BLaER1 (cell line): ENCODE measurements at regions not wholly inside any gene's neighbourhood (a gene's known extent, or its start where the extent isn't known, plus 50 kb on each side); places are given as distances from the start of the nearest gene placed in this dataset.

Experiments
- H3K27ac ChIP-seq: shearing (Covaris generic); formaldehyde crosslinking; 2 replicates; pipeline ENCODE4 v1.8.1; 2022
- H3K27me3 ChIP-seq: shearing (Covaris generic); formaldehyde crosslinking; 2 replicates; pipeline ENCODE4 v1.8.1; 2022
- H3K36me3 ChIP-seq: shearing (Covaris generic); formaldehyde crosslinking; 2 replicates; pipeline ENCODE4 v1.8.1; 2022
- H3K4me1 ChIP-seq: shearing (Covaris generic); formaldehyde crosslinking; 2 replicates; pipeline ENCODE4 v1.8.1; 2022
- H3K4me2 ChIP-seq: shearing (Covaris generic); formaldehyde crosslinking; 2 replicates; pipeline ENCODE4 v1.8.1; 2022
- H3K4me3 ChIP-seq: shearing (Covaris generic); formaldehyde crosslinking; 2 replicates; pipeline ENCODE4 v1.8.1; 2022
- H3K9ac ChIP-seq: shearing (Covaris generic); formaldehyde crosslinking; 2 replicates; pipeline ENCODE4 v1.8.1; 2022
- H3K9me3 ChIP-seq: shearing (Covaris generic); formaldehyde crosslinking; 2 replicates; pipeline ENCODE4 v1.8.1; 2022
- H4K20me1 ChIP-seq: shearing (Covaris generic); formaldehyde crosslinking; 2 replicates; pipeline ENCODE4 v1.8.1; 2022
- Cebpa-rat ChIP-seq: shearing (Covaris generic); IDR thresholded peaks from 2 replicates; pipeline ENCODE4 v1.8.1; 2022

DNA sequence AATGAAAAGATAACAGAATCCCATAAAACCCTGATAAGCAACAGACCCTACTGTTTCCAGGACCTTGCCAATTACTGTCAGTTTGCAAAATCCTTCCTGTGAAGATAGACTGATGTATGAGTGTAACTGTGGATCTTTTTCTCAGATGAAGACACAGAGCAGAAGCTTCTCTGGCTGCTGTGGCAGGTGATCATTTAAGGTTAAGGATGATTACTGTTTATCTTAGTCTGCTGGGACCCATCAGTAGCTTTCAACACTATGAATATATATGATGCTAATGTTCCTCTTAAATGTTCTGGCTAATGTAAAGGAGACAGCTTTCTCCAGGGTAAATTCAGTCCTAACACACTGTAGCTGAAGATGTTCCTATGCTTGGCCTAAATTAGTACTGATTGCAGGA, 56.0 kb upstream of the CTTNBP2 start:
- Histone ChIP-seq H3K27ac (no peak overlapping the region), H3K4me1 (no peaks in the 10 kb centered on the region), H3K9ac (no peak overlapping the region), H4K20me1 (no peaks in the 10 kb centered on the region), H3K9me3 (peaks cover 8% of the 10 kb centered on the region; the same call in 1 of the 2 replicates), H3K27me3 (no peaks in the 10 kb centered on the region), H3K4me2 (no peak overlapping the region), H3K36me3 (no peaks in the 10 kb centered on the region), H3K4me3 (no peak overlapping the region)
- no peak for TF ChIP-seq Cebpa-rat

DNA sequence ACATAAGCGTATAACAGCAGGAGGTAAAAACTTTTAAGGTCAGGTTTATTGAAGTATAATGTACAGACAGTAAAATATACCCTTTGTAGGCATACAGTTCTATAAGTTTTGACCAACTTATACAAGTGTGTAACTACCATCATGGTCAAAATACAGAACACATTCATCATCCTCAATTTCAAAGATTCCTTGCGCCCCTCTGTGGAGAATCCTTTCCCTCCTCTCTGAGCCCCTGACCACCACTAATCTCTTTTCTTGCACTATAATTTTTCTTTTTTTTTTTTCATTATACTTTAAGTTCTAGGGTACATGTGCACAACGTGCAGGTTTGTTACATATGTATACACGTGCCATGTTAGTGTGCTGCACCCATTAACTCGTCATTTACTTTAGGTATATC, 58.1 kb upstream of the CTTNBP2 start:
- H3K27me3 ChIP-seq = no peaks in the 10 kb centered on the region
- H3K36me3 ChIP-seq = no peaks in the 10 kb centered on the region
- peaks cover 8% of the 10 kb centered on the region; the same call in 1 of the 2 replicates for H3K9me3 ChIP-seq
- no peak overlapping the region for H3K27ac ChIP-seq
- H4K20me1 ChIP-seq = no peaks in the 10 kb centered on the region
- H3K4me3 ChIP-seq = no peak overlapping the region
- no peak overlapping the region for H3K9ac ChIP-seq
- no peaks in the 10 kb centered on the region for H3K4me1 ChIP-seq
- TF ChIP-seq Cebpa-rat = no peak
- no peak overlapping the region for H3K4me2 ChIP-seq

DNA sequence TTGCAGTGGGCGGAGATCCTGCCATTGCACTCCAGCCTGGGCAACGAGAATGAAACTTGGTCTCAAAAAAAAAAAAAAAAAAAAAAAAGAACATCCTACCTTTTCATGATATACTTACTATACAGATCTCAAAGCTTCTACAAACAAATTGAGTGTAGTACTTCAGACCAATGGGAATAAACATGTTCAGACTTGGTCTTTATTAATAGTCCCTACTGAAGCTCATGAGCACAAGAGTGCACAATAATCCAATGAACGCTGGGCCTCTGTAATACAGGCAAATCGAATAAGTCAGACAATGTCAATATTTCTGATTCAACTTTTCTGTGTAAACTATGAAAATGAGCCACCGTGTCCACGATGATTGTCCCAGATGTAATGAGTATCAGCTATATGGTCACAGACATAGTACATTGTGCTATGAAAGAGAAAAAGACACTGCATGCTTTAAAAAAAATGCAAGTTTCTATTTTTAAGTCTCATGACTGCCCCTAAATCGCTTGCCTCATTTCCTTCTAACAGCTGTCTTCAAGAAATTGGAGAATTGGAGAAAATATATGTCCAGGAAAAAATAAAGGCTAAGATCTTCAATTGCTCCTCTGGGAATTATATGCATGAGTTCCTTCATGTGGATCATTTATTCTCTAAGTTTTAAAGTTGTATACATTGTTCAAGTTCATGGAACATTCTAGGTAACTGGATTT, 64.0 kb upstream of the CTTNBP2 start:
- Histone ChIP-seq H4K20me1 (no peaks in the 10 kb centered on the region), H3K36me3 (no peaks in the 10 kb centered on the region), H3K4me2 (no peak overlapping the region), H3K27me3 (no peaks in the 10 kb centered on the region), H3K4me1 (no peaks in the 10 kb centered on the region), H3K4me3 (no peak overlapping the region), H3K9ac (no peak overlapping the region), H3K9me3 (peaks cover 8% of the 10 kb centered on the region; the same call in 1 of the 2 replicates), H3K27ac (no peak overlapping the region)
- TF ChIP-seq Cebpa-rat = no peak

DNA sequence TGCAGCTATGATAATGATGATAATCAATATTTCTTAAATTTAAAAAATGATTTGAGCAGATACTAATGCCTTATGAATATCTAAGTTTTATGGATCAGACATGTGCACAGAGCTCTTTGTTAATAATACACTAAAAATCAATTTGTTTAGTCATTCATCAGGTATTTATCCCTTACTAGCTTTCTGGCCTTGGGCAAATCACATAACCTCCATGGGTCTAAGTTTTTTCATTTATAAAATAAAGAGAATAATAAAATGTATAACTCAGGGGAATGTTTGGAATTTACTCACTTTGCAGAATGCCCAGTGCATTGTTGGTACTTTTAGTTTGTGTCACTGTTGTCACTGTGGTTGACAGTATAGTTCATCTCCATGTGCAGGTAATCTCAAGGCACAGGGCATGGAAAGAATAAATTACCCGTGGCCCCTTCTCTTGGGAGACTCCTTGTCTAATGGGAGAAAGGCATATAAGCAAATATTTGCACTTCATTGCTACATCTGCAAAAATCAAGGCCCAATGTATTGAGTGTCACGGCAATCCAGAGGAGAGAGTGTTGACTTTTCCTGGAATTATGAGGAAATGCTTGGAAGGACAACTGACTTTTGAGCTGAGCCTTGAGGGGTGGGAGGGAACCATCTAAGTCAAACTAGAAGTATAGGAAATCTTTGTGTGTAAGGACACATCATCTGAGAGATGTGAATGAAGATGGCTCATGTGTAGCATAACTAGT, 64.7 kb upstream of the CTTNBP2 start:
- no peak overlapping the region for H3K4me3 ChIP-seq
- no peak overlapping the region for H3K27ac ChIP-seq
- no peak overlapping the region for H3K9ac ChIP-seq
- H3K9me3 ChIP-seq = peaks cover 3% of the 10 kb centered on the region; the same call in 1 of the 2 replicates
- no peak for TF ChIP-seq Cebpa-rat
- H4K20me1 ChIP-seq = no peaks in the 10 kb centered on the region
- H3K36me3 ChIP-seq = no peaks in the 10 kb centered on the region
- no peaks in the 10 kb centered on the region for H3K4me1 ChIP-seq
- H3K27me3 ChIP-seq = no peaks in the 10 kb centered on the region
- H3K4me2 ChIP-seq = no peak overlapping the region

DNA sequence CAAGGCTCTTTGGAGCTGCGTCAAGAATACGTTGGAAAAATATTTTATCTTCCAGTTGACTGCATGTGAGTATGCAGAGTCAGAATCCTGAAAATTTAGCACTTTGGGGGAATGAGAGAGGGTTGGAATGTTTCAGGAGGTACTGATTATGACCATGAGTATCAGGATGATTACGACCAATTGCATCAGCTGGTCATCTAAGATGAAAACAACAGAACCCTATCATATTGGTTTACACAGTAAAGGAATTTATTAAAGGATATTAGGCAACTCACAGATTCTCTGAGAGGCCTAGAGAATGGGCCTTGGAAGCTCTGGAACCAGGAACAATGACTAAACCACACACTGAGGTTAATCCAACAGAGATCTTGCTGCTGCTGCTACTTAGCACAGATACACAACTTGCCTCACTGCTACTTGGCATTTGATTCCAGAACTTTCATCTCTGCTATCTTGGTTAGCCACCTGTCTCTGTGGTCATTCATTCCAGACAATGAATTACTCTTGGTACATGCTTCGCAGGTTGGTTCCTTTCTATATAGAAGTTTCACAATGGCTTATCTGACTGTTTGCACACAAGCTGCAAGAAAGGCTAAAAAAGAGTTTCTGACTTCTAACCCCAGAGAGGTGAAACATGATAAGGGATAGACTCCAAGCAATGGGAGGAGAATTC, 68.0 kb upstream of the CTTNBP2 start:
- TF ChIP-seq Cebpa-rat = no peak
- H4K20me1 ChIP-seq = no peaks in the 10 kb centered on the region
- no peaks in the 10 kb centered on the region for H3K4me1 ChIP-seq
- H3K9me3 ChIP-seq = no peaks in the 10 kb centered on the region
- no peak overlapping the region for H3K4me2 ChIP-seq
- no peaks in the 10 kb centered on the region for H3K27me3 ChIP-seq
- no peak overlapping the region for H3K4me3 ChIP-seq
- no peaks in the 10 kb centered on the region for H3K36me3 ChIP-seq
- no peak overlapping the region for H3K27ac ChIP-seq
- no peak overlapping the region for H3K9ac ChIP-seq

DNA sequence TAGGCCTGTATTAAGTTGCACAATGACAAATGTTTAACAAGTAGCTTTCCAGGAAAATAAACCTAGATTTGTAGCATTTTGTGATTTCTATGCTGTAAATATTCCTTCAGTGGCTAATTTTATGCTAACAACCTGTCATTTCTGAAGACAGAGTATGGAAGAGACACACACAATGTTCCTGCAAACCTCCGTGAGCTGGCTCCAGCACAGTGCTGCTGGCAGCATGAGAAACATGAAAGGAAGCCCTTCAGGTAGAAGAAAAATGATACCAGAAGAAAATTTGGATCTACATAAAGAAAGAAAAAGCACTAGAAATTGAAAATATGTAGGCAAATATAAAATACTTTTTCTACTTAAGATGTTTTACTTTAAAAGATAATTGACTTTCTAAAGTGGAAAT, 69.5 kb upstream of the CTTNBP2 start:
- H3K9me3 ChIP-seq = no peaks in the 10 kb centered on the region
- H3K9ac ChIP-seq = no peak overlapping the region
- H3K27me3 ChIP-seq = no peaks in the 10 kb centered on the region
- H4K20me1 ChIP-seq = no peaks in the 10 kb centered on the region
- H3K4me3 ChIP-seq = no peak overlapping the region
- no peak overlapping the region for H3K27ac ChIP-seq
- no peaks in the 10 kb centered on the region for H3K36me3 ChIP-seq
- no peak overlapping the region for H3K4me2 ChIP-seq
- H3K4me1 ChIP-seq = no peaks in the 10 kb centered on the region
- TF ChIP-seq Cebpa-rat = no peak

DNA sequence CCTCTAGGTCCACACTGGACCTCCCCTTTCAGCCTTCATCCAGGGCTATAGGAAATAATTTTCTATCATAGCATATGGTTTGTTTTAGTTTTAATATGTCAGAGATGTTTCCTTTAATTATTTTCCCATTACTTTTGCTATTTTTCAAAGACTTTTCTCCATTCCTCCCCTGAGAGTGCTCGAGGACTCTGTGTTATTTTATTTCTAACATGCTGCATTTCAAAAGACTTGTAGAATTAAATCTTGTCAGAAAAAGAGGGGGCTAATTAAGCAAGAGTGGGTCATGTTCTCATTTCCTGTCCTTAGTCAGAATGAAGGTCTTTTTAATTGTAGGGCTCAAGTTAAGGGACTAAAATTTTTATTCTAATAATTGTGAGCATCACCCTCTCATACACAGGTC, 71.6 kb upstream of the CTTNBP2 start:
- TF ChIP-seq Cebpa-rat = no peak
- H3K9ac ChIP-seq = no peak overlapping the region

DNA sequence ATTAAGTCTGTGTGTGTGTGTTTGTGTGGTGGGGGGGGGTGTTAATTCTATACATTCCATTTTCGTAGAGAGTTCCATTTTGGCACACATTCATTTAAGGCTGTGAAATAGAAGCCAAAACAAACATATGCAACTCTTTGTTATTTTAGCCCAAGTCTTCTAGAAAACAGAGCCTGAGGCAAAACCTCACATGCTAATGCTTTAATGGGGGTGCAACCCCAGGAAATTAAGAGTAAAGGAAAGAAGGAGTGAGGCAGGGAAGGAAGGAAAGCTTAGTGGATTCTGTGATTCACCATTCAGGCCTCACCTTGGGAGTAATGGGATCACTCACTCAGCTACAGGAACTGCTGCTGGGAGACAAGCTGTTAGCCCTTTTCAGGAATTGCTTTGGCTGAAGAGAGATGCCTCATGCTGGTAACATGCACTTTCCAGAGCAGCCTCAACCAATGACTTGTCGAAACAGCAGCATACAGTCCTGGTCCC, 73.0 kb upstream of the CTTNBP2 start:
- Histone ChIP-seq H3K36me3 (no peaks in the 10 kb centered on the region), H3K9ac (no peak overlapping the region), H3K27me3 (no peaks in the 10 kb centered on the region), H3K9me3 (no peaks in the 10 kb centered on the region), H4K20me1 (no peaks in the 10 kb centered on the region), H3K27ac (no peak overlapping the region), H3K4me3 (no peak overlapping the region), H3K4me1 (no peaks in the 10 kb centered on the region), H3K4me2 (no peak overlapping the region)
- no peak for TF ChIP-seq Cebpa-rat

More for the DNA sequence above, 71.6 kb upstream of the CTTNBP2 start:
- H3K27me3 ChIP-seq = no peaks in the 10 kb centered on the region
- no peaks in the 10 kb centered on the region for H3K4me1 ChIP-seq
- no peak overlapping the region for H3K27ac ChIP-seq
- no peak overlapping the region for H3K4me3 ChIP-seq
- no peaks in the 10 kb centered on the region for H3K9me3 ChIP-seq
- no peaks in the 10 kb centered on the region for H3K36me3 ChIP-seq
- no peak overlapping the region for H3K4me2 ChIP-seq
- no peaks in the 10 kb centered on the region for H4K20me1 ChIP-seq

DNA sequence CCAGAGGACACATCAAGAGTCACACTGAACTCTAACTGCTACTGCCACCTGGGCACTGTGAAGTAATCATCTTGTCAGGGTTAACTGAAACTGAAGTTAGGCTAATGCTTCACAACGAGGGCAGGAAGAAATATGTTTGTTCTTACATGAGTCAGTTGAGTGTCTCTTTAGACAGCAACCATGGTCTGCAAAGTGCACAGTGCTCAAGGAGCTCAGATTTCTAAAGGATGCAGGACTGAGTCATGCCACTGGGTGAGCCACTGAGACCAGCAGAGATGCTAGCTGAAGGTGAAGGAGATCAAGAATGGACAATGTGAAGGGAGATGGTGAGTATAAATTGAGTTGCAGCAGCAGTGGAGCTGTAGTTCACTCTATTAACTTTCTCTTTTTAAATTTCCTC, 76.0 kb upstream of the CTTNBP2 start:
- Histone ChIP-seq H4K20me1 (no peaks in the 10 kb centered on the region), H3K4me1 (no peaks in the 10 kb centered on the region), H3K4me2 (no peak overlapping the region), H3K27ac (no peak overlapping the region), H3K9me3 (no peaks in the 10 kb centered on the region), H3K9ac (no peak overlapping the region), H3K36me3 (no peaks in the 10 kb centered on the region), H3K27me3 (no peaks in the 10 kb centered on the region), H3K4me3 (no peak overlapping the region)
- no peak for TF ChIP-seq Cebpa-rat
